Muscle of leg (tissue), 3 donors: ENCODE measurements at regions not wholly inside any gene's neighbourhood (a gene's known extent, or its start where the extent isn't known, plus 50 kb on each side); places are given as distances from the start of the nearest gene placed in this dataset.
"Not testable (repeated sequence)": the region's sequence is repeated elsewhere in the genome, so short reads cannot be mapped to it uniquely, and the experiment has no call there.

Experiments
- DNase-seq: peaks from one replicate; pipeline ENCODE4 v3.0.0; 2013
- H3K27ac ChIP-seq: one replicate; pipeline ENCODE4 v1.5.1; 2013; ENCODE audit warnings: mild to moderate bottlenecking, low read length, control low read depth
- H3K27me3 ChIP-seq: one replicate; pipeline ENCODE4 v1.6.1; 2013; ENCODE audit warnings: low read length; ENCODE audit not compliant: control insufficient read depth, insufficient read depth
- H3K36me3 ChIP-seq: one replicate; pipeline ENCODE4 v1.6.1; 2013; ENCODE audit warnings: low read length; ENCODE audit not compliant: control insufficient read depth, insufficient read depth
- H3K4me1 ChIP-seq: one replicate; pipeline ENCODE4 v1.6.1; 2013; ENCODE audit warnings: low read length; ENCODE audit not compliant: control insufficient read depth, insufficient read depth
- H3K4me3 ChIP-seq: one replicate; pipeline ENCODE4 v1.5.1; 2013; ENCODE audit warnings: low read length, control low read depth
- H3K9me3 ChIP-seq: replicated peaks from 2 replicates; pipeline ENCODE4 v1.6.1; 2013; ENCODE audit warnings: low read depth, low read length; ENCODE audit not compliant: control insufficient read depth
- WGBS: methylation state at CpG from one replicate; pipeline ENCODE4 v1.1.5; 2013; ENCODE audit warnings: missing lambda C conversion rate; ENCODE audit not compliant: insufficient coverage; 5-methylcytosine and 5-hydroxymethylcytosine counted together

GRCh38 chr16:60684002-60684401 is 1352.2 kb downstream of the CDH8 start:
- WGBS: no CpG with 5 or more reads among the region's 4 CpGs
- Histone ChIP-seq H3K4me1 (no peaks in the 10 kb centered on the region), H3K27me3 (no peaks in the 10 kb centered on the region), H3K27ac (no peak overlapping the region), H3K9me3 (peaks cover 6% of the 10 kb centered on the region), H3K36me3 (no peaks in the 10 kb centered on the region), H3K4me3 (no peak overlapping the region)
- DNase-seq: no peak

GRCh38 chr16:60682219-60682618 is 1354.0 kb downstream of the CDH8 start:
- WGBS: no CpG with 5 or more reads among the region's 1 CpG

GRCh38 chr16:60681043-60681442 is 1355.2 kb downstream of the CDH8 start:
- H3K4me1 ChIP-seq: no peaks in the 10 kb centered on the region
- no peak overlapping the region for H3K27ac ChIP-seq
- no peak for DNase-seq
- H3K27me3 ChIP-seq: no peaks in the 10 kb centered on the region
- no peak overlapping the region for H3K4me3 ChIP-seq
- H3K36me3 ChIP-seq: no peaks in the 10 kb centered on the region
- peaks cover 3% of the 10 kb centered on the region for H3K9me3 ChIP-seq
- no CpG with 5 or more reads among the region's 1 CpG for WGBS

More at GRCh38 chr16:60682219-60682618, 1354.0 kb downstream of the CDH8 start:
- DNase-seq: no peak
- Histone ChIP-seq H3K27me3 (no peaks in the 10 kb centered on the region), H3K9me3 (peaks cover 3% of the 10 kb centered on the region), H3K4me3 (no peak overlapping the region), H3K27ac (no peak overlapping the region), H3K4me1 (no peaks in the 10 kb centered on the region), H3K36me3 (no peaks in the 10 kb centered on the region)

GRCh38 chr16:60675022-60675421 is 1361.2 kb downstream of the CDH8 start:
- no peaks in the 10 kb centered on the region for H3K9me3 ChIP-seq
- no peak overlapping the region for H3K4me3 ChIP-seq
- no peaks in the 10 kb centered on the region for H3K4me1 ChIP-seq
- no peak overlapping the region for H3K27ac ChIP-seq
- H3K27me3 ChIP-seq: no peaks in the 10 kb centered on the region
- DNase-seq: no peak
- H3K36me3 ChIP-seq: no peaks in the 10 kb centered on the region

DNA sequence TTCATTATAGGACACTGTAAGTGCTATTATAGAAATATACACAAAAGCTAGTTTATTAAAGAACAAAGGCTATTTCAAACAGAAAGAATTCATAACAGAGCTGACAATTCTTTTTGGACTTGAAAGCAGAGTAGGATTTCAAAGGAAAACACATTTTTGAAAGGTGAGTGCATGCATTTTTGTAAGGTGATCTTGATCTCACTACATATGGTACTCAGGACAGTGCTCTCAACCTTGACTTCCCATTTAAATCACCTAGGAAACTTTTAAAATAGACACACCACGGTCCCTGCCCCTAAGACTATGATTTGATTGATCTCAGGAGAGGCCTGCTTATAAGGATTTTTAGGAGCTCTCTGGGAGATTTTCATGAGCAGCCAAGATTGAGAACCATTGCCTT is 1362.0 kb downstream of the CDH8 start:
- no CpG with 5 or more reads among the region's 1 CpG for WGBS
- H3K4me3 ChIP-seq: no peak overlapping the region
- no peaks in the 10 kb centered on the region for H3K9me3 ChIP-seq
- H3K4me1 ChIP-seq: no peaks in the 10 kb centered on the region
- H3K27me3 ChIP-seq: no peaks in the 10 kb centered on the region
- H3K36me3 ChIP-seq: no peaks in the 10 kb centered on the region
- DNase-seq: no peak
- no peak overlapping the region for H3K27ac ChIP-seq

DNA sequence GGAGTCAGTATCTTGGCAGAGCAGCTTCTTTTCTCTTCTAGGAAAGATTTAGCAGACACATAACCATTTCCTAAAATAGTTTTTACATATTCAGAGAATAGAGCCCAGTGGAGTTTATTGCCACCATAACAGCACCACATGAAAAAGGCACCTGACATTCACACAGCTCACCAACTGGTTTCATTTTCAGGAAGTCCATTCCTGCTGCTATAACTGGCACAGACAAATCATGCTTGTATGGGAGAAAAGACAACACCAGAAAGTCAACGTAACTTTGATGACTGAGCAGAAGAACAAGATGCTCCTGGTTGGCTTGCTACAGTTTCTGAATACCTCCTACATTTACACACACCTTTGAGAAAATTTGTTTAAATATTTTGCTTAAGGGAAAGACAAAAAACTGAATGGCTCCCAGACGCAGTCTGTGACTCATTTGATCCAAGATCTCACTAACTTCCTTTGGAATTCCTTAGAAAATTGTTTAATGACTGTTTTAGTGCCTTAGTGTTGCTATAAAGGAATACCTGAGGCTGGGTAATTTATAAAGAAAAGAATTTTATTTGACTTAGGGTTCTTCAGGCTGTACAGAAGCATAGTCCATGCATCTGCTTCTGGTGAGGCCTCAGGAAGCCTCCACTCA is 1380.6 kb downstream of the CDH8 start:
- Histone ChIP-seq H3K4me1 (no peaks in the 10 kb centered on the region), H3K27me3 (no peaks in the 10 kb centered on the region), H3K36me3 (no peaks in the 10 kb centered on the region), H3K27ac (no peak overlapping the region), H3K9me3 (no peaks in the 10 kb centered on the region), H3K4me3 (no peak overlapping the region)
- no CpG with 5 or more reads among the region's 2 CpGs for WGBS
- DNase-seq: no peak

DNA sequence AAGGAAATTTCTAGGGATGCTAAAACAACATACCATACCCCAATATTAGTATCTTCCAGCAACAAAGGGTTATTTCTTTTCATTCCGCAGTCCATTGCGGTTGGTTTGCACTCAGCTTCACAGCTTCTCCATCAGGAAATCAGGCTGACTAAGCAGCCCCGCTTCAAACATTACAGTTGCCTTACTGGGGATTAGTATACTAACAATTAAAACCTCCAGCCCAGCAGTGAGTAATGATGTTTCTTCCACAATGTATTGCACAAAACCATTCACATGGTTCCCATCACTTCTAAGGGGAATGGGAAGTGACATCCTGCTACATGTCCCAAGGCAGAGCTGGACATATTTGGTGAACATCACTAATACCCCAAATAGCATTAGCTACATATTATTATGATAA is 1384.9 kb downstream of the CDH8 start:
- H3K4me3 ChIP-seq: no peak overlapping the region
- H3K9me3 ChIP-seq: peaks cover 2% of the 10 kb centered on the region
- H3K27ac ChIP-seq: no peak overlapping the region
- WGBS: 90% methylated on average over 2 of the region's 3 CpGs
- H3K36me3 ChIP-seq: no peaks in the 10 kb centered on the region
- H3K27me3 ChIP-seq: no peaks in the 10 kb centered on the region
- no peaks in the 10 kb centered on the region for H3K4me1 ChIP-seq
- no peak for DNase-seq

GRCh38 chr16:60648290-60648689 is 1387.9 kb downstream of the CDH8 start:
- H3K27ac ChIP-seq: no peak overlapping the region
- no peak for DNase-seq
- no peaks in the 10 kb centered on the region for H3K36me3 ChIP-seq
- no peaks in the 10 kb centered on the region for H3K4me1 ChIP-seq
- H3K9me3 ChIP-seq: peaks cover 6% of the 10 kb centered on the region
- no peaks in the 10 kb centered on the region for H3K27me3 ChIP-seq
- no peak overlapping the region for H3K4me3 ChIP-seq

DNA sequence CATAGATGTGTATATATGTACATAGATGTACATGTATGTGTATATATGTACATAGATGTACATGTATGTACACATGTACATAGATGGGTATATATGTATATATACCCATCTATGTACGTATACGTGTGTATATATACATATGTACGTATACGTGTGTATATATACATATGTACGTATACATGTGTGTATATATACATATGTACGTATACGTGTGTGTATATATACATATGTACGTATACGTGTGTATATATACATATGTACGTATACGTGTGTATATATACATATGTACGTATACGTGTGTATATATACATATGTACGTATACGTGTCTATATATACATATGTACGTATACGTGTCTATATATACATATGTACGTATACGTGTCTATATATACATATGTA is 1388.8 kb downstream of the CDH8 start:
- H3K27me3 ChIP-seq, H3K4me1 ChIP-seq, H3K9me3 ChIP-seq, H3K36me3 ChIP-seq, H3K4me3 ChIP-seq, DNase-seq, H3K27ac ChIP-seq: not testable (repeated sequence)
- WGBS: no CpG with 5 or more reads among the region's 19 CpGs

GRCh38 chr16:60646631-60647030 is 1389.6 kb downstream of the CDH8 start:
- H3K27ac ChIP-seq: no peak overlapping the region
- 100% methylated on average over 2 of the region's 4 CpGs for WGBS

DNA sequence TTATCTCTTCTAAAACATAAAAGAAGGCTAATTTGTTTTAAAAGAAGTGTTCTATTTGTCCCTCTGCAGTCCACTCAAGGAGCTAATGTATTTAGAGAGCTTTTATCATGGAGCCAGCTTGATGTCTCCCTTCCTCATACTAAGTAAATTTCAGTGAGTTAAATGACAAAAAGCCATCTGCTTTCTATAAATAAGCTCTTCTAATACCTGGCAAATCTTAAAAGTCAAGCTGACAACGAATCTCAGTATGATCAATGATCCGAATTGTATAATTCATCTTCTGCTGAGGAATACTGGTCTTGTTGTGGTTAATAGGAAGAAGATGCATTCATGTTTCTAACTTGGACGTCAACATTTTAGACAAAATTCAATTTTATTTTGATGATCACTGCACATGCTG is 1390.7 kb downstream of the CDH8 start:
- no CpG with 5 or more reads among the region's 3 CpGs for WGBS
- no peak for DNase-seq
- H3K9me3 ChIP-seq: peaks cover 9% of the 10 kb centered on the region

More at GRCh38 chr16:60646631-60647030, 1389.6 kb downstream of the CDH8 start:
- Histone ChIP-seq H3K4me3 (no peak overlapping the region), H3K9me3 (peaks cover 6% of the 10 kb centered on the region), H3K4me1 (no peaks in the 10 kb centered on the region), H3K36me3 (no peaks in the 10 kb centered on the region), H3K27me3 (no peaks in the 10 kb centered on the region)
- DNase-seq: no peak

More for the DNA sequence above, 1390.7 kb downstream of the CDH8 start:
- no peaks in the 10 kb centered on the region for H3K36me3 ChIP-seq
- no peaks in the 10 kb centered on the region for H3K27me3 ChIP-seq
- H3K27ac ChIP-seq: no peak overlapping the region
- H3K4me1 ChIP-seq: no peaks in the 10 kb centered on the region
- no peak overlapping the region for H3K4me3 ChIP-seq
